SK-N-SH treated with all-trans-retinoic acid at 6 μM for 48 hours (cell line): ENCODE measurements at regions not wholly inside any gene's neighbourhood (a gene's known extent, or its start where the extent isn't known, plus 50 kb on each side); places are given as distances from the start of the nearest gene placed in this dataset.

Source experiments
- ATAC-seq: fragments of 200-7000 bp; cut with Tn5 transposase; 3 replicates; pipeline ENCODE4 v1.9.1; 2020; ENCODE audit warnings: mild to moderate bottlenecking, moderate library complexity
- ARNTL ChIP-seq: fragments of 450-650 bp; formaldehyde crosslinking; IDR thresholded peaks from 2 replicates; pipeline ENCODE4 v1.5.0; 2020; ENCODE audit warnings: low read depth, mild to moderate bottlenecking, moderate library complexity, borderline replicate concordance
- CREB5 ChIP-seq: fragments of 250-450 bp; sonication (Bioruptor Pico); IDR thresholded peaks from 2 replicates; pipeline ENCODE4 v1.5.1; 2020; ENCODE audit warnings: low read depth, mild to moderate bottlenecking, moderate library complexity
- CSDC2 ChIP-seq: fragments of 250-450 bp; sonication (Bioruptor Pico); IDR thresholded peaks from 2 replicates; pipeline ENCODE4 v1.5.0; 2020; ENCODE audit warnings: mild to moderate bottlenecking, moderate library complexity
- ESRRG ChIP-seq: fragments of 250-450 bp; sonication (Bioruptor Pico); IDR thresholded peaks from 2 replicates; pipeline ENCODE4 v1.6.1; 2021; ENCODE audit warnings: mild to moderate bottlenecking
- GLIS3 ChIP-seq: fragments of 250-450 bp; sonication (Bioruptor Pico); IDR thresholded peaks from 2 replicates; pipeline ENCODE4 v1.5.0; 2020; ENCODE audit warnings: mild to moderate bottlenecking, moderate library complexity
- ISL1 ChIP-seq: fragments of 250-450 bp; sonication (Bioruptor Pico); IDR thresholded peaks from 2 replicates; pipeline ENCODE4 v2.1.2; 2022; ENCODE audit warnings: mild to moderate bottlenecking, moderate library complexity
- OSR1 ChIP-seq: fragments of 250-450 bp; sonication (Bioruptor Pico); IDR thresholded peaks from 2 replicates; pipeline ENCODE4 v1.8.0; 2022; ENCODE audit warnings: moderate library complexity, mild to moderate bottlenecking, inconsistent platforms
- POU6F1 ChIP-seq: fragments of 250-450 bp; sonication (Bioruptor Pico); IDR thresholded peaks from 2 replicates; pipeline ENCODE4 v1.8.0; 2021; ENCODE audit warnings: low read depth, mild to moderate bottlenecking, moderate library complexity, borderline replicate concordance
- RARB ChIP-seq: fragments of 250-450 bp; sonication (Bioruptor Pico); IDR thresholded peaks from 2 replicates; pipeline ENCODE4 v1.8.0; 2021; ENCODE audit warnings: mild to moderate bottlenecking, moderate library complexity
- SNAI2 ChIP-seq: fragments of 250-450 bp; sonication (Bioruptor Pico); IDR thresholded peaks from 2 replicates; pipeline ENCODE4 v1.5.0; 2020; ENCODE audit warnings: mild to moderate bottlenecking, moderate library complexity
- TCF4 ChIP-seq: fragments of 250-450 bp; sonication (Bioruptor Pico); IDR thresholded peaks from 2 replicates; pipeline ENCODE4 v1.8.0; 2021; ENCODE audit warnings: mild to moderate bottlenecking, moderate library complexity, borderline replicate concordance
- TOX ChIP-seq: fragments of 250-450 bp; sonication (Bioruptor Pico); IDR thresholded peaks from 2 replicates; pipeline ENCODE4 v1.8.0; 2021; ENCODE audit warnings: mild to moderate bottlenecking, moderate library complexity, borderline replicate concordance
- TSHZ2 ChIP-seq: fragments of 250-450 bp; sonication (Bioruptor Pico); IDR thresholded peaks from 2 replicates; pipeline ENCODE4 v1.5.0; 2020; ENCODE audit warnings: mild to moderate bottlenecking, moderate library complexity
- ZC3H10 ChIP-seq: fragments of 250-450 bp; sonication (Bioruptor Pico); IDR thresholded peaks from 2 replicates; pipeline ENCODE4 v1.5.1; 2021; ENCODE audit warnings: mild to moderate bottlenecking, moderate library complexity
- ZFP3 ChIP-seq: fragments of 250-450 bp; sonication (Bioruptor Pico); IDR thresholded peaks from 2 replicates; pipeline ENCODE4 v1.5.0; 2020; ENCODE audit warnings: mild to moderate bottlenecking, moderate library complexity
- ZFP30 ChIP-seq: fragments of 450-650 bp; formaldehyde crosslinking; IDR thresholded peaks from 2 replicates; pipeline ENCODE4 v1.5.0; 2022; ENCODE audit warnings: mild to moderate bottlenecking, moderate library complexity
- ZNF565 ChIP-seq: fragments of 450-650 bp; formaldehyde crosslinking; conservative IDR thresholded peaks from 2 replicates; pipeline ENCODE4 v1.5.0; 2020; ENCODE audit warnings: low read depth, mild to moderate bottlenecking, moderate library complexity
- ZNF70 ChIP-seq: fragments of 450-650 bp; formaldehyde crosslinking; IDR thresholded peaks from 2 replicates; pipeline ENCODE4 v1.5.0; 2020; ENCODE audit warnings: mild to moderate bottlenecking, moderate library complexity
- ZNF8 ChIP-seq: fragments of 450-650 bp; formaldehyde crosslinking; IDR thresholded peaks from 2 replicates; pipeline ENCODE4 v1.5.0; 2020; ENCODE audit warnings: mild to moderate bottlenecking, moderate library complexity
- TF ChIP-seq, protein P1 (sequence below): fragments of 250-450 bp; sonication (Bioruptor Pico); IDR thresholded peaks from 2 replicates; pipeline ENCODE4 v1.8.0; 2020; ENCODE audit warnings: mild to moderate bottlenecking, moderate library complexity, borderline replicate concordance

- TF ChIP-seq, protein P1, sequence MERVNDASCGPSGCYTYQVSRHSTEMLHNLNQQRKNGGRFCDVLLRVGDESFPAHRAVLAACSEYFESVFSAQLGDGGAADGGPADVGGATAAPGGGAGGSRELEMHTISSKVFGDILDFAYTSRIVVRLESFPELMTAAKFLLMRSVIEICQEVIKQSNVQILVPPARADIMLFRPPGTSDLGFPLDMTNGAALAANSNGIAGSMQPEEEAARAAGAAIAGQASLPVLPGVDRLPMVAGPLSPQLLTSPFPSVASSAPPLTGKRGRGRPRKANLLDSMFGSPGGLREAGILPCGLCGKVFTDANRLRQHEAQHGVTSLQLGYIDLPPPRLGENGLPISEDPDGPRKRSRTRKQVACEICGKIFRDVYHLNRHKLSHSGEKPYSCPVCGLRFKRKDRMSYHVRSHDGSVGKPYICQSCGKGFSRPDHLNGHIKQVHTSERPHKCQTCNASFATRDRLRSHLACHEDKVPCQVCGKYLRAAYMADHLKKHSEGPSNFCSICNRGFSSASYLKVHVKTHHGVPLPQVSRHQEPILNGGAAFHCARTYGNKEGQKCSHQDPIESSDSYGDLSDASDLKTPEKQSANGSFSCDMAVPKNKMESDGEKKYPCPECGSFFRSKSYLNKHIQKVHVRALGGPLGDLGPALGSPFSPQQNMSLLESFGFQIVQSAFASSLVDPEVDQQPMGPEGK (CRISPR knock-in tag) = no peak
- no peak for TF ChIP-seq ARNTL (CRISPR knock-in tag)
Measured at GRCh38 chr9:115635680-115636383, 517.8 kb upstream of the PAPPA start (continued).

- TF ChIP-seq RARB (no peak), ZC3H10 (no peak), POU6F1 (no peak), ZNF8 (CRISPR knock-in tag) (no peak), ISL1 (CRISPR knock-in tag) (no peak), ZNF70 (no peak), ZNF565 (no peak), GLIS3 (CRISPR knock-in tag) (no peak), CREB5 (CRISPR knock-in tag) (no peak), ESRRG (CRISPR knock-in tag) (no peak), OSR1 (CRISPR knock-in tag) (no peak), ZFP30 (CRISPR knock-in tag) (no peak), SNAI2 (no peak), ZFP3 (no peak), CSDC2 (CRISPR knock-in tag) (no peak), TSHZ2 (CRISPR knock-in tag) (no peak), TCF4 (no peak), ARNTL (CRISPR knock-in tag) (no peak), TOX (CRISPR knock-in tag) (no peak)
- TF ChIP-seq, protein P1 (CRISPR knock-in tag) = no peak
- ATAC-seq = no peak
Measured at GRCh38 chr9:115636596-115636995, 517.0 kb upstream of the PAPPA start.

GRCh38 chr9:115637661-115638060 lies 515.9 kb upstream of the PAPPA start:
- ATAC-seq = no peak
- TF ChIP-seq ZNF565 = no peak
- no peak for TF ChIP-seq TCF4
- TF ChIP-seq POU6F1 = no peak
- no peak for TF ChIP-seq ZC3H10
- TF ChIP-seq CSDC2 (CRISPR knock-in tag) = no peak
- no peak for TF ChIP-seq ISL1 (CRISPR knock-in tag)
- TF ChIP-seq ESRRG (CRISPR knock-in tag) = no peak
